ENCODE measurements at regions not wholly inside any gene's neighbourhood (a gene's known extent, or its start where the extent isn't known, plus 50 kb on each side); places are given as distances from the start of the nearest gene placed in this dataset.
A peak's percentile ranks its signal among the peaks of the same experiment; 100 is the strongest.

- no peak overlapping the region for H3K4me3 ChIP-seq (ENCODE audit: low read length)
- H3K27ac ChIP-seq (ENCODE audit: low read length), result no peak overlapping the region
- intact Hi-C loops (cut with DNase I), result loop anchor here in 1 of 4 donors (10.0 kb wide), 1 partner anchor 60 kb away; no protein-coding TSS in a partner anchor
- H3K27me3 ChIP-seq (ENCODE audit: control insufficient read depth, insufficient read depth), result no peaks in the 10 kb centered on the region
- no peaks in the 10 kb centered on the region for H3K4me1 ChIP-seq (ENCODE audit: control insufficient read depth, insufficient read depth, low read length)
- WGBS, result 61% methylated on average over 1 of the region's 1 CpG
- ATAC-seq, result peak in 1 of 2 donors; percentile 21
- H3K9me3 ChIP-seq (ENCODE audit: control insufficient read depth, low read length), result no peaks in the 10 kb centered on the region
- DNase-seq, result no peak
These were observed 79.1 kb upstream of the ADAMTSL1 start for GRCh38 chr9:18394847-18395351.

GRCh38 chr9:18396102-18396728 is 77.7 kb upstream of the ADAMTSL1 start:
- Histone ChIP-seq H3K9me3 (ENCODE audit: control insufficient read depth, low read length) (no peaks in the 10 kb centered on the region), H3K27me3 (ENCODE audit: control insufficient read depth, insufficient read depth) (no peaks in the 10 kb centered on the region), H3K4me3 (ENCODE audit: low read length) (no peak overlapping the region), H3K4me1 (ENCODE audit: control insufficient read depth, insufficient read depth, low read length) (no peaks in the 10 kb centered on the region), H3K27ac (ENCODE audit: low read length) (no peak overlapping the region)
- intact Hi-C loops (cut with DNase I), result loop anchor here in 1 of 4 donors (10.0 kb wide), 1 partner anchor 61 kb away; no protein-coding TSS in a partner anchor
- ATAC-seq (no peak), DNase-seq (no peak)

GRCh38 chr9:18397076-18397475 is 76.9 kb upstream of the ADAMTSL1 start:
- no peak for DNase-seq
- 55% methylated on average over 2 of the region's 2 CpGs for WGBS
- intact Hi-C loops (cut with DNase I), result loop anchor here in 1 of 4 donors (10.0 kb wide), 1 partner anchor 62 kb away; no protein-coding TSS in a partner anchor
- Histone ChIP-seq H3K4me1 (ENCODE audit: control insufficient read depth, insufficient read depth, low read length) (no peaks in the 10 kb centered on the region), H3K27me3 (ENCODE audit: control insufficient read depth, insufficient read depth) (no peaks in the 10 kb centered on the region), H3K4me3 (ENCODE audit: low read length) (no peak overlapping the region), H3K27ac (ENCODE audit: low read length) (no peak overlapping the region), H3K9me3 (ENCODE audit: control insufficient read depth, low read length) (no peaks in the 10 kb centered on the region)
- ATAC-seq, result no peak

GRCh38 chr9:18398038-18398437 is 75.9 kb upstream of the ADAMTSL1 start:
- ATAC-seq, result no peak
- no peak overlapping the region for H3K4me3 ChIP-seq (ENCODE audit: low read length)
- no peaks in the 10 kb centered on the region for H3K9me3 ChIP-seq (ENCODE audit: control insufficient read depth, low read length)
- H3K27me3 ChIP-seq (ENCODE audit: control insufficient read depth, insufficient read depth), result no peaks in the 10 kb centered on the region
- H3K27ac ChIP-seq (ENCODE audit: low read length), result no peak overlapping the region
- DNase-seq, result no peak
- intact Hi-C loops (cut with DNase I), result loop anchor here in 1 of 4 donors (10.0 kb wide), 1 partner anchor 63 kb away; no protein-coding TSS in a partner anchor
- WGBS, result 96% methylated on average over 1 of the region's 1 CpG
- H3K4me1 ChIP-seq (ENCODE audit: control insufficient read depth, insufficient read depth, low read length), result no peaks in the 10 kb centered on the region

GRCh38 chr9:18404434-18405029 is 69.4 kb upstream of the ADAMTSL1 start:
- no peak for DNase-seq
- intact Hi-C loops (cut with DNase I), result no loop called here
- no peak for ATAC-seq
- WGBS, result 90% methylated on average over 3 of the region's 3 CpGs
- Histone ChIP-seq H3K9me3 (ENCODE audit: control insufficient read depth, low read length) (no peaks in the 10 kb centered on the region), H3K27ac (ENCODE audit: low read length) (no peak overlapping the region), H3K4me3 (ENCODE audit: low read length) (no peak overlapping the region), H3K4me1 (ENCODE audit: control insufficient read depth, insufficient read depth, low read length) (peaks cover 3% of the 10 kb centered on the region), H3K27me3 (ENCODE audit: control insufficient read depth, insufficient read depth) (no peaks in the 10 kb centered on the region)

GRCh38 chr9:18405240-18405639 is 68.7 kb upstream of the ADAMTSL1 start:
- no peaks in the 10 kb centered on the region for H3K9me3 ChIP-seq (ENCODE audit: control insufficient read depth, low read length)
- H3K27me3 ChIP-seq (ENCODE audit: control insufficient read depth, insufficient read depth), result no peaks in the 10 kb centered on the region
- H3K4me1 ChIP-seq (ENCODE audit: control insufficient read depth, insufficient read depth, low read length), result peaks cover 3% of the 10 kb centered on the region
- intact Hi-C loops (cut with DNase I), result no loop called here
- 68% methylated on average over 3 of the region's 3 CpGs for WGBS
- H3K27ac ChIP-seq (ENCODE audit: low read length), result no peak overlapping the region
- ATAC-seq, result no peak
- H3K4me3 ChIP-seq (ENCODE audit: low read length), result no peak overlapping the region
- no peak for DNase-seq

- intact Hi-C loops (cut with DNase I), result no loop called here
- WGBS, result 96% methylated on average over 7 of the region's 7 CpGs
- Histone ChIP-seq H3K9me3 (ENCODE audit: control insufficient read depth, low read length) (no peaks in the 10 kb centered on the region), H3K27ac (ENCODE audit: low read length) (no peak overlapping the region), H3K4me3 (ENCODE audit: low read length) (no peak overlapping the region), H3K27me3 (ENCODE audit: control insufficient read depth, insufficient read depth) (no peaks in the 10 kb centered on the region), H3K4me1 (ENCODE audit: control insufficient read depth, insufficient read depth, low read length) (no peaks in the 10 kb centered on the region)
- ATAC-seq, result no peak
- DNase-seq, result no peak
These were observed 63.0 kb upstream of the ADAMTSL1 start for GRCh38 chr9:18410983-18411382.

- Histone ChIP-seq H3K4me3 (ENCODE audit: low read length) (no peak overlapping the region), H3K9me3 (ENCODE audit: control insufficient read depth, low read length) (no peaks in the 10 kb centered on the region), H3K27ac (ENCODE audit: low read length) (no peak overlapping the region), H3K27me3 (ENCODE audit: control insufficient read depth, insufficient read depth) (no peaks in the 10 kb centered on the region), H3K4me1 (ENCODE audit: control insufficient read depth, insufficient read depth, low read length) (no peaks in the 10 kb centered on the region)
- WGBS, result 73% methylated on average over 2 of the region's 2 CpGs
- no peak for DNase-seq
- intact Hi-C loops (cut with DNase I), result no loop called here
- ATAC-seq, result no peak
These were observed 52.6 kb upstream of the ADAMTSL1 start for GRCh38 chr9:18421391-18421790.

GRCh38 chr9:18422296-18423036 is 51.5 kb upstream of the ADAMTSL1 start:
- no peak overlapping the region for H3K27ac ChIP-seq (ENCODE audit: low read length)
- no peaks in the 10 kb centered on the region for H3K27me3 ChIP-seq (ENCODE audit: control insufficient read depth, insufficient read depth)
- no peak overlapping the region for H3K4me3 ChIP-seq (ENCODE audit: low read length)
- no peaks in the 10 kb centered on the region for H3K9me3 ChIP-seq (ENCODE audit: control insufficient read depth, low read length)
- no peak for DNase-seq
- 72% methylated on average over 8 of the region's 8 CpGs for WGBS
- intact Hi-C loops (cut with DNase I), result no loop called here
- H3K4me1 ChIP-seq (ENCODE audit: control insufficient read depth, insufficient read depth, low read length), result no peaks in the 10 kb centered on the region
- peak in 1 of 2 donors; percentile 90 for ATAC-seq

GRCh38 chr9:18423791-18424531 is 50.0 kb upstream of the ADAMTSL1 start:
- intact Hi-C loops (cut with DNase I), result no loop called here
- Histone ChIP-seq H3K4me1 (ENCODE audit: control insufficient read depth, insufficient read depth, low read length) (no peaks in the 10 kb centered on the region), H3K27me3 (ENCODE audit: control insufficient read depth, insufficient read depth) (no peaks in the 10 kb centered on the region), H3K9me3 (ENCODE audit: control insufficient read depth, low read length) (no peaks in the 10 kb centered on the region), H3K4me3 (ENCODE audit: low read length) (no peak overlapping the region), H3K27ac (ENCODE audit: low read length) (no peak overlapping the region)
- DNase-seq (no peak), ATAC-seq (peak in 1 of 2 donors; percentile 48)
- 85% methylated on average over 1 of the region's 1 CpG for WGBS

Data from right cardiac atrium (tissue), 5 donors.